Esophagus muscularis mucosa (tissue), 4 donors: ENCODE measurements at regions not wholly inside any gene's neighbourhood (a gene's known extent, or its start where the extent isn't known, plus 50 kb on each side); places are given as distances from the start of the nearest gene placed in this dataset.

Source experiments
- DNase-seq: peaks from one replicate; pipeline ENCODE4 v3.0.0-alpha.2; 2017; ENCODE audit errors: extremely low spot score
- H3K27ac ChIP-seq, 4 donors: fragments of 200-600 bp; sonication (generic); replicated peaks in 1 of 4; 1 replicate in 3 of 4; 2 replicates in 1 of 4; pipeline ENCODE4 v1.5.1; 2016 to 2019; ENCODE audit warnings: mild to moderate bottlenecking in 1 of 4
- H3K27me3 ChIP-seq, 4 donors: fragments of 200-600 bp; sonication (generic); one replicate each; pipeline versions ENCODE4 v1.5.1 to v1.6.0; 2016 to 2019
- H3K36me3 ChIP-seq, 4 donors: fragments of 200-600 bp; sonication (generic); one replicate each; pipeline ENCODE4 v1.5.1; 2016 to 2019
- H3K4me1 ChIP-seq, 4 donors: fragments of 200-600 bp; sonication (generic); one replicate each; pipeline ENCODE4 v1.5.1; 2016 to 2019
- H3K4me3 ChIP-seq, 4 donors: fragments of 200-600 bp; sonication (generic); 1 replicate in 2 of 4; 2 replicates in 2 of 4; pipeline ENCODE4 v1.5.1; 2016 to 2019; ENCODE audit warnings: mild to moderate bottlenecking in 4 of 4, moderate library complexity in 1 of 4
- H3K9me3 ChIP-seq, 4 donors: fragments of 200-600 bp; sonication (generic); 1 replicate in 3 of 4; 2 replicates in 1 of 4; pipeline ENCODE4 v1.5.1; 2016 to 2019
- EP300 ChIP-seq: sonication (generic); formaldehyde crosslinking; IDR thresholded peaks from one replicate; pipeline ENCODE4 v1.6.1; 2017; ENCODE audit warnings: antibody characterized with exemption
- POLR2A ChIP-seq: fragments of 450-650 bp; IDR thresholded peaks from one replicate; pipeline ENCODE4 v1.6.1; 2017; ENCODE audit warnings: antibody characterized with exemption, moderate library complexity, mild to moderate bottlenecking, low read depth
- POLR2AphosphoS5 ChIP-seq, 2 donors: sonication (generic); formaldehyde crosslinking; IDR thresholded peaks; one replicate each; pipeline ENCODE4 v1.6.1; 2017; ENCODE audit warnings: antibody characterized with exemption in 2 of 2
- WGBS: methylation state at CpG from one replicate; pipeline ENCODE4 v1.1.5; 2018; 5-methylcytosine and 5-hydroxymethylcytosine counted together
- intact Hi-C: fragments of 100-400 bp; cut with DNase I; formaldehyde crosslinking; loops from one replicate; pipeline ENCODE4 v1.15.1; 2023
- TF ChIP-seq, protein P1 (sequence below), 3 experiments: fragments of 200-600 bp in 2 of 3; fragments of 450-650 bp in 1 of 3; sonication (generic) in 2 of 3; IDR thresholded peaks; one replicate each; pipeline ENCODE4 v1.5.1; 2017 to 2019; ENCODE audit warnings: antibody characterized with exemption in 3 of 3, mild to moderate bottlenecking in 2 of 3, moderate library complexity in 1 of 3

DNA sequence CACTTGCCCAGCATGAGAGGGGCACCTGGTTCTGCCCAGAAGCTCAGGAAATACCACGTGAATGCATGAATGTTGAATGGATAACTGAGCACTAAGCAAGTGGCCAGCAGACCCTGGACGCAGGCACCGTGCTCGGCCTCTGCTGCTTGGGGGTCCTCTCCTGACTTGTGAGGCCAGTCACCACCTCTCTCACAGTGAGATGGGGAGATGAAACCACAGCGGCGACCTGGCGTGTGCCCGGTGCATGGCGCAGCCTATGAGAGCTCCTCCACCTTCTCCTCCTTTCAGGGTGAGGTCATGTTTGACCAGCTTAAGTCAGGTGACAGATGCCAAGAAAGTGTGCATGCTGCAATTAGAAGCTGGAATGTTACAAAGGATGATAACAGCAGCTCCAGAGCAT lies 75.5 kb downstream of the HMX1 start:
- Histone ChIP-seq H3K4me3 (no peak overlapping the region), H3K36me3 (no peaks in the 10 kb centered on the region), H3K27ac (no peak overlapping the region), H3K4me1 (no peaks in the 10 kb centered on the region), H3K9me3 (no peaks in the 10 kb centered on the region), H3K27me3 (peaks cover 0 to 30% (median 0%) of the 10 kb centered on the region in 4 donors)
- no CpG with 5 or more reads among the region's 9 CpGs for WGBS
- intact Hi-C loops: no loop called here
- TF ChIP-seq EP300 (no peak), POLR2A (no peak), POLR2AphosphoS5 (IDR thresholded peaks at IDR 0.05) (no peak)
- TF ChIP-seq, protein P1, sequence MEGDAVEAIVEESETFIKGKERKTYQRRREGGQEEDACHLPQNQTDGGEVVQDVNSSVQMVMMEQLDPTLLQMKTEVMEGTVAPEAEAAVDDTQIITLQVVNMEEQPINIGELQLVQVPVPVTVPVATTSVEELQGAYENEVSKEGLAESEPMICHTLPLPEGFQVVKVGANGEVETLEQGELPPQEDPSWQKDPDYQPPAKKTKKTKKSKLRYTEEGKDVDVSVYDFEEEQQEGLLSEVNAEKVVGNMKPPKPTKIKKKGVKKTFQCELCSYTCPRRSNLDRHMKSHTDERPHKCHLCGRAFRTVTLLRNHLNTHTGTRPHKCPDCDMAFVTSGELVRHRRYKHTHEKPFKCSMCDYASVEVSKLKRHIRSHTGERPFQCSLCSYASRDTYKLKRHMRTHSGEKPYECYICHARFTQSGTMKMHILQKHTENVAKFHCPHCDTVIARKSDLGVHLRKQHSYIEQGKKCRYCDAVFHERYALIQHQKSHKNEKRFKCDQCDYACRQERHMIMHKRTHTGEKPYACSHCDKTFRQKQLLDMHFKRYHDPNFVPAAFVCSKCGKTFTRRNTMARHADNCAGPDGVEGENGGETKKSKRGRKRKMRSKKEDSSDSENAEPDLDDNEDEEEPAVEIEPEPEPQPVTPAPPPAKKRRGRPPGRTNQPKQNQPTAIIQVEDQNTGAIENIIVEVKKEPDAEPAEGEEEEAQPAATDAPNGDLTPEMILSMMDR (IDR thresholded peaks at IDR 0.05): no peak
- no peak for DNase-seq

DNA sequence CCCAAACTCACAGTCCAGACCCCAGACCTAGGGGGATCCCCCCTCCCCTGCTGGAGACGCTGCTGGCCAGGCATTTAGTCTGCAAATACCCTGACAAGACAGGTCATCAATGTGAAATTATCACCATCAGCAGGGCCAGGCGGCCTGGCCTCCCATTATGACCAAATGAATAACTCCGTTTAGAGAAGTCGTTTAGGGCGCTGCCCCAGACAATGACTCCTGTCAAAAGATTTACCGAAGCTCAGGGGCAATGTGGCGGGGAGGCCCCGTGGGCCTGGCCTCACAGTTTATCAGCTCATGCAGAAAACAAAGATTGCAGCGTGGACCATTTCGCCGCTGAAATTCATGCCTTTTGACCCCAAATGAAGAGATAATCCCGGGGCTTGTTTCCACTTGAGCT lies 76.5 kb downstream of the HMX1 start:
- TF ChIP-seq EP300: no peak
- TF ChIP-seq, protein P1 (IDR thresholded peaks at IDR 0.05): no peak
- TF ChIP-seq POLR2A: no peak
- TF ChIP-seq POLR2AphosphoS5 (IDR thresholded peaks at IDR 0.05): no peak
- Histone ChIP-seq H3K36me3 (no peaks in the 10 kb centered on the region), H3K4me1 (no peaks in the 10 kb centered on the region), H3K27me3 (peaks cover 0 to 40% (median 0%) of the 10 kb centered on the region in 4 donors), H3K27ac (no peak overlapping the region), H3K4me3 (no peak overlapping the region), H3K9me3 (no peaks in the 10 kb centered on the region)
- intact Hi-C loops: no loop called here
- DNase-seq: no peak
- WGBS: 84% methylated on average over 12 of the region's 12 CpGs

DNA sequence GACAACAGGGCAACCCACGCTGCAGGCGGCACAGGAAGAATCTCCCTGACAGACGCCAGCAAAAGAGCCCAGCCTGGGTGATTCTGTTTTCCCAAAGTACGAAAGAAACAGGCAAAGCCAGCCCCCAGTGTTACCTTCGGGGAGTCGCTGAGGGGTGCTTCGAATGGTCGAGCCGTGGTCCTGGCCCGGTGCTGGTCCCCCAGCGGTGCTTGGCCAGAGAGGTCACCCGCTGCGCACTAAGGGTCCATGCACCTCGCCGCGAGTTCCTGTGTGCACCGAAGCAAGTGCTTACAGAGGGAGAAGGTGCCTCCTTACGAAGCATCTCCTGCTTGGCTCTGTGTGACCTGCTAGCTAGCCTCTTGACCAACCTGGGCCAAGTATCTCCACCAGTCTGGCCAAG lies 77.1 kb downstream of the HMX1 start:
- H3K4me3 ChIP-seq: no peak overlapping the region
- DNase-seq: no peak
- H3K27ac ChIP-seq: no peak overlapping the region
- intact Hi-C loops: no loop called here
- H3K27me3 ChIP-seq: peaks cover 0 to 46% (median 0%) of the 10 kb centered on the region in 4 donors
- H3K36me3 ChIP-seq: no peaks in the 10 kb centered on the region
- 92% methylated on average over 17 of the region's 18 CpGs for WGBS
- H3K4me1 ChIP-seq: no peaks in the 10 kb centered on the region
- no peak for TF ChIP-seq POLR2AphosphoS5 (IDR thresholded peaks at IDR 0.05)
- TF ChIP-seq EP300: no peak
- no peak for TF ChIP-seq POLR2A
- TF ChIP-seq, protein P1 (IDR thresholded peaks at IDR 0.05): no peak
- H3K9me3 ChIP-seq: no peaks in the 10 kb centered on the region

DNA sequence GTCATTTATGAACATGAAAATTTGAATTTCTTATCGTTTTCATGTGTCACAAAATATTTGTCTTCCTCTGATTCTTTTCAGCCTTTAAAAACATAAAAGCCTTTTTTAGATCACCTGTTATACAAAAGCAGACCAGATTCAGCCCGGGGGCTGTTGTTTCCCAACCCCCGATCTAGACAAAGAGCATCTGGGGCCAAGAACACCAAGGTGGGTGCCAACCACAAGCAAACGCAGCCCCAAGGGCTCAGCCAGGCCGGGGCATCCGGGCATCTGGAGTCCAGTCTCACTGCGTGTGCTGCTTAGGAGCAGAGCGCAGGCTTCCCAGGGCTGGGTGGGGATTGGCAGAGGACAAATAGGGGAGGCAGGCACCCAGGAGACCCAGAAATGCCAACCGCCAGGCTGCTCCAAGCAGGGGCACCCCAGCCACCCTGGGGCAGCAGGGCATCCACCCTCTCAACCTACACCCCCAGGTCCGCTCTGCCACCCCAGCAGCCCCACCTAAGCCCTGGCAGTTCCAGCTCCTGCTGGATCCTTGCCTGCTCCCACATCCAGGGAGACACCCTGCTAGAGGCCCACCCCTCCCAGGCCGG lies 78.0 kb downstream of the HMX1 start:
- intact Hi-C loops: no loop called here
- DNase-seq: no peak
- no peak overlapping the region for H3K4me3 ChIP-seq
- no peak for TF ChIP-seq EP300
- TF ChIP-seq, protein P1 (IDR thresholded peaks at IDR 0.05): no peak
- TF ChIP-seq POLR2AphosphoS5 (IDR thresholded peaks at IDR 0.05): no peak
- no peak for TF ChIP-seq POLR2A
- 85% methylated on average over 8 of the region's 11 CpGs for WGBS
- H3K9me3 ChIP-seq: no peaks in the 10 kb centered on the region
- no peak overlapping the region for H3K27ac ChIP-seq
- peaks cover 0 to 54% (median 0%) of the 10 kb centered on the region in 4 donors for H3K27me3 ChIP-seq
- no peaks in the 10 kb centered on the region for H3K4me1 ChIP-seq
- H3K36me3 ChIP-seq: no peaks in the 10 kb centered on the region

DNA sequence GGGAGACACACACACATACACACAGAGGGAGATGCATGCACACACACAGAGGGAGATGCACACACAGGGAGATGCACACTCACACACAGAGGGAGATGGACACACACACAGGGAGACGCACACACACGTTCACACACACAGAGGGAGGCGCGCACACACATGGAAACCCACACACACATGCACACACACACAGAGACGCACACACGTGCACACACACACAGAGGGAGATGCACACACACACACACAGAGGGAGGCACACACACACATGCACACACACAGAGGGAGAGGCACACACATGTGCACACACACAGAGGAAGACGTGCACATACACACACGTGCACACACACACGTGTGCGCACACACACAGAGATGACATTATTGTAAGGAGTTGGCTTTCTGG lies 79.1 kb downstream of the HMX1 start:
- DNase-seq: no peak
- no peak overlapping the region for H3K4me3 ChIP-seq
- TF ChIP-seq, protein P1 (IDR thresholded peaks at IDR 0.05): no peak
- TF ChIP-seq POLR2A (no peak), POLR2AphosphoS5 (IDR thresholded peaks at IDR 0.05) (no peak), EP300 (no peak)
- 77% methylated on average over 10 of the region's 10 CpGs for WGBS
- no peaks in the 10 kb centered on the region for H3K4me1 ChIP-seq
- H3K36me3 ChIP-seq: no peaks in the 10 kb centered on the region
- H3K9me3 ChIP-seq: no peaks in the 10 kb centered on the region
- no peak overlapping the region for H3K27ac ChIP-seq
- H3K27me3 ChIP-seq: peaks cover 0 to 66% (median 0%) of the 10 kb centered on the region in 4 donors
- intact Hi-C loops: no loop called here
